Activated naive CD8-positive, alpha-beta T cell treated with anti-CD3 and anti-CD28 coated beads, Interleukin-2, amount 10 ng/mL, durations not matched to agents 7 days and 5 days (primary cell): ENCODE measurements at regions not wholly inside any gene's neighbourhood (a gene's known extent, or its start where the extent isn't known, plus 50 kb on each side); places are given as distances from the start of the nearest gene placed in this dataset.

Experiments
- ATAC-seq: fragments of 150-1000 bp; cut with Tn5 transposase; one replicate; pipeline ENCODE4 v1.10.0; 2021; ENCODE audit warnings: low read depth, moderate library complexity
- POLR2A ChIA-PET: fragments of 350-600 bp; sonication (Branson Sonifier 250); formaldehyde crosslinking; loops from one replicate; lab custom pipeline; 2021; ENCODE audit warnings: antibody characterized with exemption; lab: Charles Lee
- DNase-seq: peaks from one replicate; pipeline ENCODE4 v3.0.0; 2021
- H3K27ac Mint-ChIP-seq: one replicate; pipeline ENCODE4 v1.8.0; 2022; ENCODE audit warnings: mild to moderate bottlenecking, mixed read lengths
- H3K27me3 Mint-ChIP-seq: one replicate; pipeline ENCODE4 v1.8.0; 2022; ENCODE audit warnings: mild to moderate bottlenecking, moderate library complexity, mixed read lengths
- H3K36me3 Mint-ChIP-seq: one replicate; pipeline ENCODE4 v1.8.0; 2021; ENCODE audit warnings: mild to moderate bottlenecking, mixed read lengths
- H3K4me1 Mint-ChIP-seq: one replicate; pipeline ENCODE4 v1.8.0; 2021; ENCODE audit warnings: mixed read lengths
- H3K4me3 Mint-ChIP-seq: one replicate; pipeline ENCODE4 v1.8.0; 2022; ENCODE audit warnings: mild to moderate bottlenecking, moderate library complexity, mixed read lengths
- H3K9me3 Mint-ChIP-seq: one replicate; pipeline ENCODE4 v1.8.0; 2021; ENCODE audit warnings: mixed read lengths

- H3K4me1 Mint-ChIP-seq, result no peaks in the 10 kb centered on the region
- H3K9me3 Mint-ChIP-seq, result no peaks in the 10 kb centered on the region
- H3K27ac Mint-ChIP-seq, result no peak overlapping the region
- H3K27me3 Mint-ChIP-seq, result peaks cover 4% of the 10 kb centered on the region
- no peaks in the 10 kb centered on the region for H3K36me3 Mint-ChIP-seq
- no peak for DNase-seq
- no peak overlapping the region for H3K4me3 Mint-ChIP-seq
- POLR2A ChIA-PET, result no interaction called here
- no peak for ATAC-seq
Observed at GRCh38 chr2:104472076-104472475, 381.8 kb upstream of the POU3F3 start.

- Mint-ChIP-seq H3K27me3 (peaks cover 2% of the 10 kb centered on the region), H3K4me1 (no peaks in the 10 kb centered on the region), H3K36me3 (no peaks in the 10 kb centered on the region), H3K27ac (no peak overlapping the region), H3K4me3 (no peak overlapping the region), H3K9me3 (no peaks in the 10 kb centered on the region)
- ATAC-seq (no peak), DNase-seq (no peak)
- POLR2A ChIA-PET, result no interaction called here
Observed at GRCh38 chr2:104473546-104473945, 380.4 kb upstream of the POU3F3 start.

- Mint-ChIP-seq H3K9me3 (no peaks in the 10 kb centered on the region), H3K27ac (no peak overlapping the region), H3K27me3 (peaks cover 2% of the 10 kb centered on the region), H3K4me3 (no peak overlapping the region), H3K4me1 (no peaks in the 10 kb centered on the region), H3K36me3 (no peaks in the 10 kb centered on the region)
- POLR2A ChIA-PET, result no interaction called here
- ATAC-seq (no peak), DNase-seq (no peak)
Observed at GRCh38 chr2:104474716-104475115, 379.2 kb upstream of the POU3F3 start.

DNA sequence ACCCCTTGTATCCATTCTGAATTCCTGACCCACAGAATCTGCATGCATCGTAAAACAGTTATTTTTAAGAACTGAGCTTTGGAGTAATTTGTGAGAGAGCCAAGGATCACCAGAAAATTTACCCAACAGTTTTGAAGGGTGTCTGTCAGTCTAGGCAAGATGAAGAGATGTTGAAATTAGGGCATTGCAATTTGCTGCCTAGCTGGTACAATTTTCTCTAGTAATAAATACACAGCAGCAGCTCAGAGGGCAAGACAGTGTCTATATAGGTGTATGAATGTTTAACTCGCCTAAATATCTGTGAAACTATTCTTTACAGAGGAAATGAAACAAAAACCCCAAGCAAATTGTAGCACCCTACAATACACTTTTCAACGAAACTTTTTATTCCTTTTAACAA lies 377.8 kb upstream of the POU3F3 start:
- DNase-seq (no peak), ATAC-seq (no peak)
- H3K4me1 Mint-ChIP-seq, result no peaks in the 10 kb centered on the region
- no peaks in the 10 kb centered on the region for H3K9me3 Mint-ChIP-seq
- H3K27me3 Mint-ChIP-seq, result peaks cover 2% of the 10 kb centered on the region
- H3K27ac Mint-ChIP-seq, result no peak overlapping the region
- POLR2A ChIA-PET, result no interaction called here
- no peaks in the 10 kb centered on the region for H3K36me3 Mint-ChIP-seq
- no peak overlapping the region for H3K4me3 Mint-ChIP-seq

DNA sequence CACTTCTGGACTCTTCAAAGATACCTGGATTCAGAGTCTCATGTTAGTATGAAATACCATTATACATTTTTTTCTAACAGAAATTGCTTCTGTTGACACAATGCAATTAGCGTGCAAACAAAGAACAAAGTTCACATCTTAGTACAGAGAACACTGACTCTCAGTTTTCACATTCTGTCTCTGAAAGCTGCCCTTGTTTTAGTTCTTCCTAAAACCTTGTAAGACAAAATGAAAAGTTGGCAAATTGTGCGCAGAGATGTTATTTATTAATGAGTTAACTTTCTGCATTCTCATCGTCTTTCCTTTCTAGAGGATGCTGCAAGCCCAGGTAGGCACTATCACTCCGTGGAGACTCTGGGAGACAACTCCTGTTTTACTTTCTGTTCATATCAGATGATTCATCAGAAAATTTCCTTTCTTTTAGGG lies 377.3 kb upstream of the POU3F3 start:
- H3K27ac Mint-ChIP-seq, result no peak overlapping the region
- POLR2A ChIA-PET, result no interaction called here
- no peak overlapping the region for H3K4me3 Mint-ChIP-seq
- peaks cover 2% of the 10 kb centered on the region for H3K27me3 Mint-ChIP-seq
- DNase-seq (no peak), ATAC-seq (no peak)
- H3K4me1 Mint-ChIP-seq, result no peaks in the 10 kb centered on the region
- no peaks in the 10 kb centered on the region for H3K9me3 Mint-ChIP-seq
- H3K36me3 Mint-ChIP-seq, result no peaks in the 10 kb centered on the region

DNA sequence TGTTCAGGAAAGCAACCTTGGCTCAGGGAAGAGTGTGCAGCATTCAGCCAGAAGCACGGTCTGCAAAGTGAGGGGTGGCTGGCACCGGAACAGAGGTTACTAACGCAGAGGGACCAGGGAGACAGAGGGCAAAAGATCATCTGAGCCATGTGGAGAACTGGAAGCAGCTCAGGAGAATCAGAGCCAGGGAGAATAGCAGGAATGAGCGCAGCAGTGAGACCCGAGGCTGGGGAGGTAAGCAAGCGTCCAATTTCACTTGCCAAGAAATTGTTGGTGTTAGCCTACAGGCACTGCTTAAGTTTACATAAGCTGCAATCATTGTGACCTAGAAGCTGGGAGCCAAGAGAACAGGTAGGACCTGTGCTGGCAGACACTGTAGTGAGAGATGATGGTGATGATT lies 372.6 kb upstream of the POU3F3 start:
- DNase-seq (no peak), ATAC-seq (no peak)
- POLR2A ChIA-PET, result no interaction called here
- Mint-ChIP-seq H3K36me3 (no peaks in the 10 kb centered on the region), H3K27me3 (peaks cover 4% of the 10 kb centered on the region), H3K4me1 (no peaks in the 10 kb centered on the region), H3K9me3 (no peaks in the 10 kb centered on the region), H3K4me3 (no peak overlapping the region), H3K27ac (no peak overlapping the region)

DNA sequence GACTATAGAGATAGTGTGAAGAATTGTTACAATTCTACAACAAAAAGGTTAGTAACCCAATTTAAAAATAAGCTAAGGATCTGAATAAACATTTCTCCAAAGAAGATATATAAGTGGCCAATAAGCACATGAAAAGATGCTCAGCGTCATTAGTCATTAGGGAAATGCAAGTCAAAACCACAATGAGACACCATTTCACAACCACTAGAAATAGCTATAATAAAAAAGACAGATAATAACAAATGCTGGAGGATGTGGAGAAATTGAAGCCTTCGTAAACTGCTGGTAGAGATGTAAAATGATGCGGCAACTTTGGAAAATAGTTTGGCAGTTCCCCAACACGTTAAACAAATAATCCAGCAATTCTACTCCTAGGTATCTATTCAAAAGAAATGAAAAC lies 366.5 kb upstream of the POU3F3 start:
- H3K9me3 Mint-ChIP-seq, result no peaks in the 10 kb centered on the region
- no peaks in the 10 kb centered on the region for H3K36me3 Mint-ChIP-seq
- H3K27ac Mint-ChIP-seq, result no peak overlapping the region
- DNase-seq, result no peak
- no peaks in the 10 kb centered on the region for H3K4me1 Mint-ChIP-seq
- ATAC-seq, result no peak
- H3K4me3 Mint-ChIP-seq, result no peak overlapping the region
- H3K27me3 Mint-ChIP-seq, result peaks cover 4% of the 10 kb centered on the region
- POLR2A ChIA-PET, result no interaction called here

DNA sequence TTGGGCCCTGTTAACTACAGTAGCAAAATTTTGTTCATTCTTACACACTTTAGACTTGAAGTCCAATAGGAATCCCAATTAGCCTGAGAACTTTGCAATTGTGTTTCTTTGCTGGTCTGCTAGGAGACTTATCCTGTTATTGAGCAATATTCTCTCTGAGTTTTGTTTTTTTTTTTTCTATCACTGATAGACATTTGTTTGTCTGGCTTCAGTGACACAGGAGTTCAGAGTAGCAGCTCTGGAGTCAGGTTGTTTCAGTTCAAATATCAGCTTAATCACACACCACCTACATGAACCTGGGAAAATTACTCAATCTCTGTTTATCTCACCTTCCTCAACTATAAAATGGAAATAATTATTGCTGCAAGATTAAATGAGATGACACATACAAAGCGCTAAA lies 360.2 kb upstream of the POU3F3 start:
- Mint-ChIP-seq H3K27ac (no peak overlapping the region), H3K36me3 (no peaks in the 10 kb centered on the region), H3K4me1 (no peaks in the 10 kb centered on the region), H3K27me3 (no peaks in the 10 kb centered on the region), H3K9me3 (no peaks in the 10 kb centered on the region), H3K4me3 (no peak overlapping the region)
- ATAC-seq (no peak), DNase-seq (no peak)
- POLR2A ChIA-PET, result no interaction called here

- Mint-ChIP-seq H3K4me1 (no peaks in the 10 kb centered on the region), H3K4me3 (no peak overlapping the region), H3K36me3 (no peaks in the 10 kb centered on the region), H3K27me3 (no peaks in the 10 kb centered on the region), H3K27ac (no peak overlapping the region), H3K9me3 (no peaks in the 10 kb centered on the region)
- POLR2A ChIA-PET, result no interaction called here
- DNase-seq (no peak), ATAC-seq (no peak)
Observed at GRCh38 chr2:104501342-104501741, 352.6 kb upstream of the POU3F3 start.

GRCh38 chr2:104501929-104502328 lies 352.0 kb upstream of the POU3F3 start:
- H3K9me3 Mint-ChIP-seq, result no peaks in the 10 kb centered on the region
- no peaks in the 10 kb centered on the region for H3K4me1 Mint-ChIP-seq
- POLR2A ChIA-PET, result no interaction called here
- H3K36me3 Mint-ChIP-seq, result no peaks in the 10 kb centered on the region
- no peak overlapping the region for H3K4me3 Mint-ChIP-seq
- no peak for ATAC-seq
- no peak for DNase-seq
- no peaks in the 10 kb centered on the region for H3K27me3 Mint-ChIP-seq
- H3K27ac Mint-ChIP-seq, result no peak overlapping the region

DNA sequence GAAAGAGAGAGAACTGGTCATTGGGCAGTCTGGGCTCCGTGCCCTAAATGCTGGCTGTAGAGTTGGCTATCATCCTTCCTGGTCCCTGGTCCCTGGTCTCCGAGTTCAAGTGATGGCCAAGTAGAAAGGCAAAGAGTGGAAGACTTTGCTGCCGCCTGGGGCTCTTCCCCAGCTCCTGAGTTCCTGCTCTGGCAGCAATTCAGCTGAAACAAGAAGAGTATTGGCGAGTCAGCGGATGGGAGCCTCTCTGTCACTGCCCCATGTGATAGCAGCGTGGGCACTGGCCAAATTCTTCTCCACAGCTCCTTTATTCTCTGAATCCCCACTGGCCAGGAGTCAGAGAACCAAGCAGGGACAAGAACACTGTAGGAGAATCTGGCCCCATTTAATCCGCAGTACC lies 351.0 kb upstream of the POU3F3 start:
- no peak overlapping the region for H3K27ac Mint-ChIP-seq
- no peaks in the 10 kb centered on the region for H3K9me3 Mint-ChIP-seq
- POLR2A ChIA-PET, result no interaction called here
- no peaks in the 10 kb centered on the region for H3K36me3 Mint-ChIP-seq
- no peak for ATAC-seq
- H3K4me3 Mint-ChIP-seq, result no peak overlapping the region
- no peaks in the 10 kb centered on the region for H3K4me1 Mint-ChIP-seq
- no peak for DNase-seq
- no peaks in the 10 kb centered on the region for H3K27me3 Mint-ChIP-seq

DNA sequence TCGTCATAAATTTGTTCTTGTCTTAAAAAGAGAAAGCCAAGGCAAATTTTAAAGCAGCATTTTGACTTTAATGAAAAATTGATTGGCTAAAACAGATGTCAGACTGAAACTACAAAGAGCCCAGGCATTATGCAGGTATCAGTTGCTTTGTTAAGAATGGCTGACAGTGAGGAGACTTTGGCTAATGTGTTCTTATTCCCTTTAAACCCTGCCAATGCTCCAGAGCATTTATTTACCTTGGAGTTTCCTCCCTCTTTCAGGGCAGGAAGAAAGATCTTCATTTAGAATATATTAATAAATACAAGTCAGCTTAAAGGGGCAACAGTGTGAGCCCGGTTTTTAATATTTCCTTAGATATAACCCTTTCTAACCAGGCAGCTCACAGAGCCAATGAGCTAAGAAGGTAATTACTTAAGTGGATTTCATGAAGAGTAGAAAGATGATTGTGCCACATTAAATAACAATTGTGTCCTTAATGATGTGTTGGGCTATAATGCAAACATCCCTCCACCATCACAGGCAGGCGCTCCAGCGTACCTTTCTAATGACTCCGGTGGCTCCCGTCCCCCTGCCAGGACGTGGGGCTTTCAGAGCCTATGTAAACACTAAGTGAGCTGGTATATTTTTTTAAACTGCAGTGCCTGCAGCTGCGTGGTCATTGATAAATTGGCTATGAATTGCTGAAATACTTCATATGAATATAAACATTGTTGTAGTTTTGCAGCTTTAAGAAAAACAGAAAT lies 349.4 kb upstream of the POU3F3 start:
- Mint-ChIP-seq H3K4me3 (no peak overlapping the region), H3K36me3 (no peaks in the 10 kb centered on the region), H3K4me1 (no peaks in the 10 kb centered on the region), H3K27me3 (no peaks in the 10 kb centered on the region), H3K9me3 (no peaks in the 10 kb centered on the region), H3K27ac (no peak overlapping the region)
- DNase-seq, result no peak
- POLR2A ChIA-PET, result no interaction called here
- ATAC-seq, result no peak

DNA sequence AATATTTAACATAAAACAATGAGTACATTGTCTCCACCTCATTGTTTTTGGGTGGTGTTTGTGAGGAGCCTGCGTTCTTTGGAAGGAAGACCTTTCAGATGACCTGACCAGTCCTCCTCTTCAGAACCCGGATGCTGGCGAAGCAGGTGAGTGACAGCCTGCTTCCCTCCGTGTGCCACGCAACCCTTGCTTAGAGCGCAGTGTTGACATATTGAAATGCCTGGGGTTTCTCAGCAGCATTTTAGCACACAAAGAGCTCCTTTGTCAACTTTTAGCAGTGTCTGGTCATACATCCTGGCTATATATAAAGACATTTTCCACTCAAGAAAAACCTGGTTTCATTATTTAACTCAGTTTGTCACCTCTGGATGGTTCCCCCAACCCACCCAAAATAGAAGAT lies 335.7 kb upstream of the POU3F3 start:
- H3K9me3 Mint-ChIP-seq, result no peaks in the 10 kb centered on the region
- POLR2A ChIA-PET, result no interaction called here
- no peaks in the 10 kb centered on the region for H3K4me1 Mint-ChIP-seq
- no peaks in the 10 kb centered on the region for H3K36me3 Mint-ChIP-seq
- DNase-seq, result no peak
- no peak overlapping the region for H3K4me3 Mint-ChIP-seq
- no peak overlapping the region for H3K27ac Mint-ChIP-seq
- H3K27me3 Mint-ChIP-seq, result no peaks in the 10 kb centered on the region
- no peak for ATAC-seq

- Mint-ChIP-seq H3K27me3 (no peaks in the 10 kb centered on the region), H3K36me3 (no peaks in the 10 kb centered on the region), H3K4me3 (no peak overlapping the region), H3K9me3 (no peaks in the 10 kb centered on the region), H3K27ac (no peak overlapping the region), H3K4me1 (no peaks in the 10 kb centered on the region)
- POLR2A ChIA-PET, result no interaction called here
- no peak for DNase-seq
- ATAC-seq, result no peak
Observed at GRCh38 chr2:104521247-104521646, 332.7 kb upstream of the POU3F3 start.

- H3K4me1 Mint-ChIP-seq, result no peaks in the 10 kb centered on the region
- POLR2A ChIA-PET, result no interaction called here
- H3K4me3 Mint-ChIP-seq, result no peak overlapping the region
- H3K27ac Mint-ChIP-seq, result no peak overlapping the region
- H3K36me3 Mint-ChIP-seq, result no peaks in the 10 kb centered on the region
- no peaks in the 10 kb centered on the region for H3K9me3 Mint-ChIP-seq
- peaks cover 2% of the 10 kb centered on the region for H3K27me3 Mint-ChIP-seq
- ATAC-seq (no peak), DNase-seq (no peak)
Observed at GRCh38 chr2:104523921-104524320, 330.0 kb upstream of the POU3F3 start.
